C1 segment of cervical spinal cord (tissue), 14 donors: ENCODE measurements at regions not wholly inside any gene's neighbourhood (a gene's known extent, or its start where the extent isn't known, plus 50 kb on each side); places are given as distances from the start of the nearest gene placed in this dataset.
A peak's percentile ranks its signal among the peaks of the same experiment; 100 is the strongest.

Experiments used
- DNase-seq, 14 donors: peaks; one replicate each; lab custom pipeline; 2025; lab: John Stamatoyannopoulos, UW

DNA sequence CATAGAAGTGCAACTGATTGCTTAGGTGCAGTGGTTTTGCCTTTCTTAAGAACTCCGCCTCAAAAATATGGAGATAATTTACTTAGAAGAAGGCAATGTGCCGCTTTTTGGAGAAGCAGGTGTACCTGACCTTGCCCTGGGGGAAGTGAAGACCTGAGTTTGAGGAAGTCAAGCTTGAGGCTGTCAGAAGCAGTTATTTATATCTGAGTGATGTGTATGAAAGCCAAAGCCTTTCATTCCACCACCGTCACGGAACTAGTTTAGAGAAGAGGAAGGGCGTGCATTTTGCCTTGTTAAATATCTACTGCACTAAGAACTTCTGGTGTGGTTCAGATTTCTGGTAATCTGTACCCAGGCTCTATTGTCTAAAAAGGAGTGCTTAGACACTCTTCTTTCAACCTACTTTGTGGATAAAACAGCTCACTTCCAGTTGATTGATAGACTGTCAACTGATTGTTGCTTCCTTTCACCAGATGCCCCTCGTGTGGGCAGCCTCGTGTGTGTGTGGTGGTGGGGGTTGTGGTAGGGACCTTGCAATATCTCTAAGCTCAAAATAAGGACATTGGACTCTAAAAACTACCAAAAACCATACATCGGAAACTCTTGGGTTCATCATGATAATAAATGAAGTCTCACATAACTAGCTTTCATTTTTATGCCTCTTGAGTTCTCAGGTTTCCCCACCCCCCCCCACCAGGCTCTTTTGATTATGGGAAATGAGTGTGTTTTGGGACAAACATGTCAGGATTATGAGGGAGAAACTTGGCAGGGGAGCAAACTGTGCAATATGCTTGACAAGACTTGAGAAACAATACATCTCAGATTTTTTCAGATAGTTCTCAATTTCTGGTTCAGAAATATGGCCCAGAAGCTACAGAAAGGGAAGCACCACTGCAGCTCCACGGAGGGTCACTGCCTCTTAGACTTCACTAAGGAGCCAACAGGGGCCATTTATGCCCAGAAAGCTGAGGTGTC lies 78.6 kb downstream of the ARF6 start:
- peak in 1 of 14 donors; percentile 13 for DNase-seq

DNA sequence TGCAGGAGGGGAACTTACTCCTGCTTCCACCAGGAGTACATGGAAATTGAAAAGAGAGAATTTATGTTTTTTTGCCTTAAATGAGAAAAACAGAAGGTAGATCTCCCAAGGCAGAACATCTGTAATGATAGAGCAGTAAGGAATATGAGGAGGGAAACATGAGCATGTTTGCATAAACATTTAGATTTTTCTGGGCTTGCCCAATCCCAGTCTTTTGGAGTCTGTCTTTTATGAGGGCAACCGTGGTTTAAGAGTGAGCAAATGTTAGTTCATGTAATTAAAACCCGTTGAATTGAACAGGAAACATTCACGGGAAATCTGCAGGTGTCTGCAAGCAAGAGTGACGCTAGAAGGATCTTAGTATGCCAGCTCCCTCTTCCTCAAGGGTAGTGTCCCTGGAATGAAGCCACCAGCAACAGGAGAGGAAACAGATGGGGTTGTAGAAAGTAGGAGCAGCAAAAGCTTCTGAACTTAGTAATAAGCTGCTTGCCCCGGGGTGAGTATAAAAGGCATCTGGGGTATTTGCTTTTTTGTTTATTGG lies 79.3 kb downstream of the ARF6 start:
- peak in 1 of 14 donors; percentile 25 for DNase-seq

DNA sequence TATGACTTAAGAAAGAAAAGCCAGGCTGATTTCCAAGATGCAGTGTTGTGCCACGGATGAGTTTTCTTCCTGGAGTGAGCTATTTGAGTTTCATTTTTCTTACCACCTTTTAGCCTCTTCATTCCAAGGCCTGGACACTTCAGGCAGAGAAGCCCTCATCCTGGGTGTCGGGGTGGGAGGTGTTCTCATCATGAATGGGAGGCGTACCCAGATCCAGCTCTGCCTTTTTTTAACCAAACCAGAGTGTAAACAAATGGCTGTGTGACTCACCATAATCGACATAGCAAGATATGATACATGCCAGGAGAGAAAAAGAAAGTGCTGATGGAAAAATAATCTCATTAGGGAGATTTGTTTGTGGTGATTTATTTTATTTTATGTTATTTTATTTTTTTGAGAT lies 79.9 kb downstream of the ARF6 start:
- DNase-seq, result no peak

DNA sequence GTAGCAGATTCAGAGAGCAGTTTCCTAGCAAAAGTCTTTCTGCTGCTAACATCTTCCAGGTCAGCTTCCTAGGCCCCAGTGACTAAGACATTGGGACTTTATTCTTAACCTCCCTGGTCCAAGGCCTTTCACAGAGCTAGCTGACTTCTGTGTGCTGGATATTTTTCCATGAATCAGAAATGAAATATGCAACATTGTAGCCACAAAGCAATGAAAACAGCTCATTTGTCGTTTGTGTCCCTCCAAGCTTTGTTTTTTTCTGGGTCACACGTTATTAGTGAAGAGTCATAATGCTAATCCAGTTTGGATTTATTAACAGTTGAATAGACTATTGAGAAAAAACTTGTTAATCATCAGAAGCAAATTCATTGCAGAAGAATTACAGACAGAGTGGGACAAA lies 82.4 kb downstream of the ARF6 start:
- no peak for DNase-seq

DNA sequence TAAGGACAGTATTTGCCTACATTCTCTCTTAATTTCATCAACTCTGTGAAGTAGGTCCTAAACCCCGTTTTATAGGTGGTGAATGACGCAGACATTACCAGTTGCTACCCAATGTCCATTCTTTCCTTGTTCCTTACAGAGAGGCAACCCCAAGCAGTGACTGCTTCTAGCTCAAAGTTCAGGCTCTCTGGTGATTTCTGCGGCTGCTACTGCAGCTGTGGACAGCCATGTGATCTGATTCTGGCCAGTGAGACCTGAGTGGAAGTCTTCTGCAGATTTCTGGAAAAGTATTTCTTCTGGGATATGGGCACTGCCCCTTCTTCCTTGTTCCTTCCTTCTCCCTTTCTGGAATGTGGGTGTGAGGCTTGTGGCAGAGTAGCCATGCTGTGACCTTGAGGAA lies 82.9 kb downstream of the ARF6 start:
- no peak for DNase-seq

DNA sequence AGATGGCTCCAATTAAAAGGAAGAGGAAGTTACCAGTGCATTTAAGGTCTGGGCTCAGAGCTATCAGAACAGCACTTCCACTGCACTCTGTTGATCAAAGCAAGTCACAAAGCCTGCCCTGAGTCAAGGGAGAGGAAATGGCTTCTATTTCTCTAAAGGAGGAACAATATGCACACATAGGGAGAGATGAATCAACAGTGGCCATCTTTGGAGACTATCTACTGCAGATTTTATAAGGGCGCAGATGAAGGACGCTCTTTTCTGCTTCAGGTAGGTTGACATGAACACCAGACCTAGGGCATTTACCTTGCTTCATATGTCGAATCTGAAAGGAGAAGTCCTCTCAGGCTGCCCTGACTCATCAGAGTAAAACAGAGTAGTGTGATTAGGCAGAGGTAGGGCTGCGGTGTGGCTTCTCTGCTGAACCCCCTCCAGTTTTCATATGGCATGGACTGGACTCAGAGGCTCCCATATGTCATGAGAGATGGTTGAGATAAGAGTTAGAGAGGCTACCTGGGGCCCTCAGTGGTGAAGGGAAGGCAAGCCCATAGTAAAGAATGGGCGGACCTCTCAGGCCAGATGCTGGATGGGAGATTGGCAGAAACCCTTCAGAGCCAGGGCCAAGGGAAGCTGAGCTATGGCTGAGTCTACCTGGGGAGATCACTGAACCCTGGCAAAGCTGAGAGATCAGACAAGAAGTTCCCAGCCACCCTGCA lies 84.4 kb downstream of the ARF6 start:
- DNase-seq, result no peak

DNA sequence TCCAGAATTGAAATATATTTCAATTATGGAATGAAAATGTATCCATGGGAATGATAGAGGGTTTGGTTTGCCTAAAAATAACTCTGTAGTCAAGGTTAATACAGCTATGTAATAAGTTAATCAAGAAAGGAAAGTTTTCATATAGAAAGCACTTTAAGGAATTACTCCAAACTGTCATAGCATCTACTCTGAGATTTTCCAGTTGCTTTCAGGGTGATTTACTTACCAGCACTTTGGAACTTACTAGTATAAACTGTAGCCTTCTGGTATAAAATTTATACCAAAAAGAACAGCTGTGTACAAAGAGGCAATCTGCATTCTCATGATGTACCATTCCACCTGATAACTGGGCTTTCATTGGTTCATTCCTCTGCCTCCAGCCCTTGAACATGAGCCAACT lies 87.1 kb downstream of the ARF6 start:
- DNase-seq, result no peak

DNA sequence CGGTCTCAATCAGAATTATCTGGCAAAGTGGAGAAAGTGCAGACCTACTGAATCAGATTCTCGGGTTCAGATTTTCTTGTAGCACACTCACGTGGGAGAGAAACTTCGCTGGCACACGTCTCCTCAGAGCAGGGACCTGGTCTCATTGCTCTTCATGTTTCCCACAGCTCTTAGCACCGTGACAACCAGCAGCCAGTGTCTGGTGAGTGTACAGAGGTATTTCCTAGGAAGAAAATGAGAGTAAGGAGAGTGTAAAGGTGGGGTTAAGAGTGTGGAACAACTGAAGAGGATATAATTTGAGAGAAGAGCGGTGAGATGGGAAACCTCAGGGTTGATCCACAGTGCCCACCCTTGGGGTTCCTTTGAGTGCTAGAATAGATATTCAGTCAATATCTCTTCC lies 89.2 kb downstream of the ARF6 start:
- DNase-seq, result no peak

DNA sequence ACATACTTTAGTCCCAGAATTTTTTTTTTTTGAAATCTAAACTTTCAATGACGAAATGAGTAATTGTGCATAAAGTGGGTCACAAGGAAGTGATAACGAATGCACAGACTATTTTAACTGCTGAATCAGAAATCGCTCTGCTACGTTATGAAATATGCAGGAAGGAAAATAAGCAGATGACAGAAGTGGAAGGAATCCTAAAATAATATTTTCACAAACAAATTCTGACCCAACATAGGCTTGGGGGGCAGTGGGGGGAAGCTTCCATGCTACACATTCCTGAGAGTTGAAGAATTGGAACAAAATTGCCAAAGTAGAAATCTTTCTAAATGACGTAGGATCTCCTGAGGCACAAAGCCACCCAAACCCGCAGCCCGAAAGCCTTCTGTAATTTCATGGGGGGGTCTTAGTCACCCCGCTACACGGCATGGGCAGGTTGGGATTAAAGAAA lies 89.6 kb downstream of the ARF6 start:
- DNase-seq, result no peak

DNA sequence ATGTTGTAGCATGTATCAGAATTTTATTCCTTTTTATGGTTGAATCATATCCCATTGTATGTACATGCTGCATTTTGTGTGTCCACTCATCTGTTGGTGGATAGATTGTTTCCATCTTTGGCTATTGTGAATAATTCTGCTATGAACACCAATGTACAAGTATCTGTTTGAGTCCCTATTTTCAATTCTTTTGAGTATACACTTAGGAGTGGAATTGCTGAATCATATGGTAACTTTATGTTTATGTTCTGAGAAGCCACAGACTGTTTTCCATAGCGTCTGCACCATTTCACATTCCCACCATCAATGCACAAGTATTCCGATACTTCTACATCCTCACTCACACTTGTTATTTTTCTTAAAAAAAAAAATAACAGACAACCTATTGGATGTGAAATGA lies 91.5 kb downstream of the ARF6 start:
- no peak for DNase-seq

DNA sequence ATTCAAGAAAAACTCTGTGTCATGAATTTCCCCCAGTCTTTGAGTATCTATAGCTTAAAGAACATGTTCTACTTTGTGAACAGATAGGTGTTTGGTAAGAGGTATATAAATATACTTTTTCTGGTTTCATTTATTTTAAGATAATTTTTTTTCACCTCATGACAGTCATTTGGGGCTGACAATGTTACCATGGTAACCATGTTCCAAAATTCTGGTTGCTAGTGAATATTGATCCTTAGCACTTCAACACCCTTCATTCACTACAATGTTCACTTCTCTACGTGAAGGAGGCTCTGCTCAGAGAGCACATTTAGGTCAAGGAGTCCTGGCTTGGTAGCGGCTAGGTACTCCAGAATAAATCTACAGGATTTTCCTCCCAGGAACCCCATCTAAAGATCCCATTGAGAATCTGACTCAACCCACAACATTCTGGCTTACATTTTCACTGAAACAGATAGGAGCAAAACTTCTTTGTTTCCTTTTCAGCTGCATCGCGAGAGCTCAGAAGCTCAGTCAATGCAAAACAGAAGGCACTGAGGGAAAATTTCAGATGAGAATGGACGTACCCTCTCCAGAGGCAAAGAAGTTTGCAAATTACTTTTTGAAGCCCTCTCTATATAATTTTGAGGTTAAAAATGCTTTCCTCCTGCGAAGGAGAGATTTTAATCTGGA lies 93.6 kb downstream of the ARF6 start:
- DNase-seq, result no peak

DNA sequence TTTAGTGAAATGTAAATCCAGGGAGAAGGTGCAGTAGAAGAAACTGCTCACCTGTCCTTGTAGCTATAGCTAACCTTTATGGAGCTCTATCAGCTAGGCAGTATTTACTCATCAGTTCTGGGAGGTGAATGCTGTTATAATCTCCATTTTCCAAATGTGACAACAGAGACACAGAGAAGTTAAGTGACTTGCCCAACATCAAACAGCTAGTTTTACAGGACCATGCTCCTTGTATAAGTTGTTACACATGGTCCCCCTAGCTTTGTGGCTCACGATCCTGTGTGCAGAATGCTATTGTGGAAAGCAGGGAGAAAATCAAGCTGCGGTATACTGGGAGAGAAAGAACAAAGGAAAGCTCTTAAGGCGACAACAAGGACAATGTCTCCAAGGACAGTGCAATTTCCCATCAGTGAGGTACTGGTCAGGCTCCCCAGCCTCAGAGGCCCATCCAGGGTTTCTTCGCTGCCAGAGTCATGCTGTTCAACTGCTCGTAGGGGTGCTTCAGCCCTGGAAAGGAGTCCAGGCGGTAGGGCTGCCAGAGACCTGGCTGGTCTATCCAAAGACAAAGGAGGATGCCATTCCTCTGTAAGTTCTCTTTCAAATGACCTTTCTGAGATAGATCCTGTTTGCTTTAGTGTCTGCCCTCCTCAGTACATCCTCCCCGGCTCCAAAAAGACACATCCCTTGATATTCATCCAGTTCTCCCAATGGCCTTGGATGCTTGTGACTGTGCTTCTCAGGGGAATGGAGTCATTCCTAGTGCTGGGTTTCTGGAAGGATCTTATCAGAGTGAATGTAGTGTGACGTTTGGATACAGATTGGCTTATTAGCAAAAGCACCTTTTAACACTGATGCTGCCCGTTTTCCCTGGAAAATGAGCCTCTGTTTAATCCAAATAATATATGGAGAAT lies 95.5 kb downstream of the ARF6 start:
- DNase-seq, result peak in 1 of 14 donors; percentile 77

DNA sequence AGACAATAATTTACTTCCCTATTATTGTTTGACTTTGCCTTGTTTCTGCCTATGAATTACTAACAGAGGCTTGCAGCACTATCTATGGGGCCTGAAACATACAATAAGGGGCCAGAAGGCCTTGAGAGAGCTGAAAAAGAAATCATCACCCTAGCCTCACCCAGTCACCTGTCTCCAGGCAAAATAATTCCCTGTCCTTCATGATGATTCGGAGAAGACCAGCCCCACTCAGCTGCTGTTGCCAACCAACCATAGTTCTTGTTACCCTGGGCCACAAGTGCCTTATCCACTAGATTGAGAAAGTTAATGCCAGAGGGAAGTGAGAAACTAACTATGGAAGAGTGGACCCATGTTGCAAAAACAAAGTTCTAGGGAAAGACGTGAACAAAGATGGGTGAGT lies 97.1 kb downstream of the ARF6 start:
- DNase-seq, result no peak

DNA sequence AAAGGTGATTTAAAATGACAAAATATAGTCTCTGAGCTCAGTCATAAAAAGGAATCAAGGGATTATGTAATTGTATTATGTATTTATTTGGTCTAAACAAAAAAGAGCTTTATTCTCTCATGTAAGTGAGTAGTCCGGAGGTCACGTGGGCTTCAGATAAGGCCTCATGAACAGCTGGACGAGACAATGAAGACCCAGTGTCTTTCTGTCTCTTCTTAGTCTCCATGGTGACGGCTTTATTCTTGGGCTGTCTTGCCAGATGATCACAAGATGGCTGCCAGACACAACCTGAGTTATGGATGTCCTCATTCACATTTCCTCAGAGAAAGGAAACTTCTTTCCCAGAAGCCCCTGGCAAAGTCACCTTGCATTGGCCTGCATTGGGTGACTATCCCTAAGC lies 98.6 kb downstream of the ARF6 start:
- no peak for DNase-seq

DNA sequence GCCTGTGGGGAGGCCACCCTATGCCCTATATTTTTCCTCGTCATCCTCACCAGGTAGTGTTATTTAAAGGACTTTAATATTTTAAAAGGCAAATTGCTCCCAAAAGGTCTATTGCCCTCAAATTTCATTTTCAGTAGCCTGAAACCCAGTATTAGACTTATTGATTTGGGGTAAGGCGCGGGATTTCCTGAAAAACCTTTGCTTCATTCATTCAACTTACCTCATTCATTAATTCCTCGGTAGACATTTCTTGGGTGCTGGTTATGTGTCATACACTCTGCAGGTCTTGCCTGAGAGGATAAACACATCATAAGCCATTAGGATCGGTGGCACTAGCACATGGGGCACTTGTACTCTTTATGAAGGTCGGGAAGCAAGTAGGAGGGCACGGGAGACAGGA lies 99.2 kb downstream of the ARF6 start:
- DNase-seq, result no peak

DNA sequence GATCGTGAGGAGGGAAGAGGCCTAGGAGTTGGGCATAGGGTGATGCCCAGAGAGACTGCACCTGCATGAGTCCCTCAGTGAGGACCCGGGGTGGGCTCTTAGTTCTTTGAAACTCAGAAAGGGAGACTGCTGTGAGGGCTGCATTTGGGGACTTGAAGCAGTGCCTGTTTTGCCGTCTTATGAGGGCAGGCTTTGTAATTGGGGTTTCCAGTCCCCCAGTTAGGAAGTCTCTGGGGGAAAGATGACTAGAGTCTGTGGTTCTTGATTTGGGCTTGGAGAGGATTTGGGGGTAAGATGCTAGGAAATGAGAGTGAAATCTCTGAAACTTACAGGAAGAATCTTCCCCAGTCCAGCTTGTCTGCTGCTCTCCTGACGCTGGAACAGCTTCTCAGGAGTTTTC lies 99.6 kb downstream of the ARF6 start:
- DNase-seq, result no peak

DNA sequence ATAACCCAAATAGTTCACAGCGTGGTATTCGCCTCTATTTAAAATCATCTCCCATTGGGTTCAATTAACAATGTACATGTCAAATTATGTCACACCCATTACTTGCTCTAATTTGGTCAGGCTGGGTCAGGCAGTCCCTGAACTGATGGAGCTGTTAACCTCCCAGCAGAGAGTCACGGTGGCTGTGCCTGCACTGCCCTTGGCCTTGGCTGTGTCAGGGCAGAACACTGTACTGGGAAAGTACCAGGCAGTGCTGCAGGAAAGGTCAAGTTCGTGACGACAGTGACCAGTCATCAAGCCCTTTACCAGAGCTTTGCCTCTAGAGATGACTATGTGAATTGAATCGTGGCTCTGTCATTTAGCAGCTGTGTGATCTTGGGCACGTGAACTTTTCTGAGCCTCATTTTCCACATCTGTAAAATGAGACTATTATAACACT lies 100.0 kb downstream of the ARF6 start:
- peak in 2 of 14 donors; percentile 19 to 59 for DNase-seq

DNA sequence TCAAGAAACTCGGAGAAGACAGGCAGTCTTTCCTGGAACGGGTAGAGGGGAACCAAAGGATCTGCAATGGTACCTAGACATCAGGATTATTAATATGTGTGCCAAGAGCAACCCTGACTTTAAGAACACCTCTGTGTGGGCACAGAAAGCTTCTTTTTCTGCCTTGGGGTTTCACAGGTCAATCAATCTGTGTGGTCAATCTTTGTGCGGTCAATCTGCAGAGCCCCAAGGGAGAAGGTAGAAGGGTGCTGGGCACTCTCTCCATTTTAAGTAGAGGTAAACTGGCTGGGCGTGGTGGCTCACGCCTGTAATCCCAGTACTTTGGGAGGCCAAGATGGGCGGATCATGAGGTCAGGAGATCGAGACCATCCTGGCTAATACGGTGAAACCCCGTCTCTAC lies 100.7 kb downstream of the ARF6 start:
- no peak for DNase-seq

DNA sequence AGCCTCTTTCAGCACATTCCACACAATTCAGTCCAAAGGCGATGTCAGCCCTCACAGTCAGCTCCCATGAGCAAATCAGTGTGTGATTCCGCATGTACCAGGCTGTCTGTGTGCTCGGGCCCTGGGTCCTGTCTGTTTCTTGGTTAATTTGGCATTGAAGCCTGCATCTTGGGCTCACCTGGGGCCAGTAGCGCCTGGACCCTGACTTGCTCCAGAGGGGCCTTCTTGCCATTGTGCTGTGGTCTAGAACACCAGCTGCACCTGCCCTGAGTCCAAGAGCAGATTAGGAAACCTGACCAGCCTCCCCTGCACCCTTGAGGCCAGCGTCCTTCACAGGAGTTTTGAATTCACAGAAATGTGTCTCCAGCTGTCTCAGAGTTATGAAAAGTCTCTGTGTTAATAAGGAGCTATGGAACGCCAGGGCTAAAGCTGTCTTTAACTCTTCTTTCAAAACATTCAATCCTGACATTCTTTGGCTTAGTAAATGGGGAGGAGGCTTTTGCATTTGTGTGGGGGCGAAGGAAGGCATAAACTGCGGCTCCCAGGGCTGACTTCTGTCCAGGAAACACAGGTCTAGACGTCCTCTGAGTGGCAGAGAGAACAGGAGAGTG lies 102.2 kb downstream of the ARF6 start:
- DNase-seq, result no peak

DNA sequence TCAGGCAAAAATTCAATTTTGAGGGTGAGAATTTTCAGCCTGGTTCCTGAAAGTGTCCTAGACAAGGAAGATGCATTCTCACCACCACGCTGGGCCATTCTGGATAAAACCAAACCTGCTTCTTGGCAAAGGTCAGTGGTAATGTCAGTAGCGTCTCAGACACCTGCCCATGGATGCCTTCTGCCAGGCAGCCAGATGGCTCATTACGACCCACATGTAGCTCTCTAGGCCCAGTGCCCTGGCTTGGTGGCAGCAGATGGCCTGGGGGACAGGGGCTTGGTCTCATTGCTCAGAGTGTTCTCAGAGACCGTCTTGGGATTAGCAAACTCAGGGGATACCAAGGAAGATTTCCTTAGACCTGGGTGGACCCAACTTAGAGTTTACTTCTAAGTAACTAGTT lies 105.1 kb downstream of the ARF6 start:
- peak in 3 of 14 donors; percentile 11 to 97 (median 12) for DNase-seq
